ENCODE measurements at regions not wholly inside any gene's neighbourhood (a gene's known extent, or its start where the extent isn't known, plus 50 kb on each side); places are given as distances from the start of the nearest gene placed in this dataset.

GRCh38 chrX:14476205-14476604 is 53.1 kb upstream of the GLRA2 start:
- DNase-seq (ENCODE audit: insufficient read length) (no peak), FAIRE-seq (no peak)
- TF ChIP-seq POLR2AphosphoS5 (IDR thresholded peaks at IDR 0.05; ENCODE audit: low read depth, low read length) (no peak), TAF1 (IDR thresholded peaks at IDR 0.05; ENCODE audit: borderline replicate concordance, low read depth, low read length) (no peak), POLR2A (IDR thresholded peaks at IDR 0.05; ENCODE audit: low read depth, low read length) (no peak)

- FAIRE-seq, result no peak
- TF ChIP-seq POLR2A (IDR thresholded peaks at IDR 0.05; ENCODE audit: low read depth, low read length) (no peak), TAF1 (IDR thresholded peaks at IDR 0.05; ENCODE audit: borderline replicate concordance, low read depth, low read length) (no peak), POLR2AphosphoS5 (IDR thresholded peaks at IDR 0.05; ENCODE audit: low read depth, low read length) (no peak)
- DNase-seq (ENCODE audit: insufficient read length), result no peak
Observed at GRCh38 chrX:14449773-14450172, 79.6 kb upstream of the GLRA2 start.

- FAIRE-seq, result no peak
- no peak for DNase-seq (ENCODE audit: insufficient read length)
- no peak for TF ChIP-seq POLR2A (IDR thresholded peaks at IDR 0.05; ENCODE audit: low read depth, low read length)
- TF ChIP-seq TAF1 (IDR thresholded peaks at IDR 0.05; ENCODE audit: borderline replicate concordance, low read depth, low read length), result no peak
- no peak for TF ChIP-seq POLR2AphosphoS5 (IDR thresholded peaks at IDR 0.05; ENCODE audit: low read depth, low read length)
Observed at GRCh38 chrX:14448406-14448805, 80.9 kb upstream of the GLRA2 start.

- TF ChIP-seq POLR2AphosphoS5 (IDR thresholded peaks at IDR 0.05; ENCODE audit: low read depth, low read length), result no peak
- no peak for TF ChIP-seq POLR2A (IDR thresholded peaks at IDR 0.05; ENCODE audit: low read depth, low read length)
- no peak for TF ChIP-seq TAF1 (IDR thresholded peaks at IDR 0.05; ENCODE audit: borderline replicate concordance, low read depth, low read length)
- FAIRE-seq, result no peak
- DNase-seq (ENCODE audit: insufficient read length), result no peak
Observed at GRCh38 chrX:14440106-14440505, 89.2 kb upstream of the GLRA2 start.

- no peak for DNase-seq (ENCODE audit: insufficient read length)
- TF ChIP-seq TAF1 (IDR thresholded peaks at IDR 0.05; ENCODE audit: borderline replicate concordance, low read depth, low read length) (no peak), POLR2AphosphoS5 (IDR thresholded peaks at IDR 0.05; ENCODE audit: low read depth, low read length) (no peak), POLR2A (IDR thresholded peaks at IDR 0.05; ENCODE audit: low read depth, low read length) (no peak)
- no peak for FAIRE-seq
Observed at GRCh38 chrX:14427614-14428013, 101.7 kb upstream of the GLRA2 start.

- TF ChIP-seq POLR2A (IDR thresholded peaks at IDR 0.05; ENCODE audit: low read depth, low read length) (no peak), TAF1 (IDR thresholded peaks at IDR 0.05; ENCODE audit: borderline replicate concordance, low read depth, low read length) (no peak), POLR2AphosphoS5 (IDR thresholded peaks at IDR 0.05; ENCODE audit: low read depth, low read length) (no peak)
- FAIRE-seq (no peak), DNase-seq (ENCODE audit: insufficient read length) (no peak)
Observed at GRCh38 chrX:14420841-14421240, 108.5 kb upstream of the GLRA2 start.

- no peak for TF ChIP-seq TAF1 (IDR thresholded peaks at IDR 0.05; ENCODE audit: borderline replicate concordance, low read depth, low read length)
- no peak for TF ChIP-seq POLR2A (IDR thresholded peaks at IDR 0.05; ENCODE audit: low read depth, low read length)
- TF ChIP-seq POLR2AphosphoS5 (IDR thresholded peaks at IDR 0.05; ENCODE audit: low read depth, low read length), result no peak
- no peak for FAIRE-seq
Observed at GRCh38 chrX:14412686-14413085, 116.7 kb upstream of the GLRA2 start.

GRCh38 chrX:14411326-14411725 is 118.0 kb upstream of the GLRA2 start:
- no peak for TF ChIP-seq TAF1 (IDR thresholded peaks at IDR 0.05; ENCODE audit: borderline replicate concordance, low read depth, low read length)
- no peak for TF ChIP-seq POLR2A (IDR thresholded peaks at IDR 0.05; ENCODE audit: low read depth, low read length)
- TF ChIP-seq POLR2AphosphoS5 (IDR thresholded peaks at IDR 0.05; ENCODE audit: low read depth, low read length), result no peak
- DNase-seq (ENCODE audit: insufficient read length), result no peak
- FAIRE-seq, result no peak

More at GRCh38 chrX:14412686-14413085, 116.7 kb upstream of the GLRA2 start:
- DNase-seq (ENCODE audit: insufficient read length), result no peak

- FAIRE-seq, result no peak
- no peak for DNase-seq (ENCODE audit: insufficient read length)
- TF ChIP-seq POLR2AphosphoS5 (IDR thresholded peaks at IDR 0.05; ENCODE audit: low read depth, low read length) (no peak), TAF1 (IDR thresholded peaks at IDR 0.05; ENCODE audit: borderline replicate concordance, low read depth, low read length) (no peak), POLR2A (IDR thresholded peaks at IDR 0.05; ENCODE audit: low read depth, low read length) (no peak)
Observed at GRCh38 chrX:14409341-14409740, 120.0 kb upstream of the GLRA2 start.

GRCh38 chrX:14406225-14406624 is 123.1 kb upstream of the GLRA2 start:
- FAIRE-seq (no peak), DNase-seq (ENCODE audit: insufficient read length) (no peak)
- TF ChIP-seq POLR2A (IDR thresholded peaks at IDR 0.05; ENCODE audit: low read depth, low read length) (no peak), POLR2AphosphoS5 (IDR thresholded peaks at IDR 0.05; ENCODE audit: low read depth, low read length) (no peak), TAF1 (IDR thresholded peaks at IDR 0.05; ENCODE audit: borderline replicate concordance, low read depth, low read length) (no peak)

- no peak for DNase-seq (ENCODE audit: insufficient read length)
Observed at GRCh38 chrX:14398725-14399124, 130.6 kb upstream of the GLRA2 start.

GRCh38 chrX:14389682-14390081 is 139.7 kb upstream of the GLRA2 start:
- no peak for DNase-seq (ENCODE audit: insufficient read length)
- TF ChIP-seq POLR2A (IDR thresholded peaks at IDR 0.05; ENCODE audit: low read depth, low read length) (no peak), TAF1 (IDR thresholded peaks at IDR 0.05; ENCODE audit: borderline replicate concordance, low read depth, low read length) (no peak), POLR2AphosphoS5 (IDR thresholded peaks at IDR 0.05; ENCODE audit: low read depth, low read length) (no peak)
- no peak for FAIRE-seq

More at GRCh38 chrX:14398725-14399124, 130.6 kb upstream of the GLRA2 start:
- no peak for FAIRE-seq
- TF ChIP-seq POLR2A (IDR thresholded peaks at IDR 0.05; ENCODE audit: low read depth, low read length), result no peak
- TF ChIP-seq TAF1 (IDR thresholded peaks at IDR 0.05; ENCODE audit: borderline replicate concordance, low read depth, low read length), result no peak
- no peak for TF ChIP-seq POLR2AphosphoS5 (IDR thresholded peaks at IDR 0.05; ENCODE audit: low read depth, low read length)

- FAIRE-seq, result no peak
- no peak for DNase-seq (ENCODE audit: insufficient read length)
- TF ChIP-seq POLR2A (IDR thresholded peaks at IDR 0.05; ENCODE audit: low read depth, low read length) (no peak), POLR2AphosphoS5 (IDR thresholded peaks at IDR 0.05; ENCODE audit: low read depth, low read length) (no peak), TAF1 (IDR thresholded peaks at IDR 0.05; ENCODE audit: borderline replicate concordance, low read depth, low read length) (no peak)
Observed at GRCh38 chrX:14386981-14387380, 142.4 kb upstream of the GLRA2 start.

Measured in GM12892 (cell line).